NT2/D1 (cell line): ENCODE measurements at regions not wholly inside any gene's neighbourhood (a gene's known extent, or its start where the extent isn't known, plus 50 kb on each side); places are given as distances from the start of the nearest gene placed in this dataset.

Source experiments
- DNase-seq: peaks from one replicate; pipeline ENCODE4 v3.0.0-alpha.2; 2011; ENCODE audit warnings: low read depth, low spot score
- H3K27me3 ChIP-seq: 2 replicates; pipeline ENCODE4 v1.6.0; 2011; ENCODE audit warnings: mild to moderate bottlenecking; ENCODE audit not compliant: insufficient read length, insufficient read depth
- H3K36me3 ChIP-seq: 2 replicates; pipeline ENCODE4 v1.6.1; 2011; ENCODE audit warnings: mild to moderate bottlenecking, low read length, mixed read lengths; ENCODE audit not compliant: insufficient read depth, insufficient read length
- H3K4me1 ChIP-seq: 2 replicates; pipeline ENCODE4 v1.5.1; 2011; ENCODE audit not compliant: insufficient read depth, insufficient read length
- H3K4me3 ChIP-seq: 2 replicates; pipeline ENCODE4 v1.5.1; 2011; ENCODE audit warnings: low read depth; ENCODE audit not compliant: insufficient read length
- H3K9ac ChIP-seq: 2 replicates; pipeline ENCODE4 v1.6.0; 2011; ENCODE audit warnings: low read depth; ENCODE audit not compliant: insufficient read length
- H3K9me3 ChIP-seq: 2 replicates; pipeline ENCODE4 v1.5.1; 2011; ENCODE audit warnings: mild to moderate bottlenecking, low read length; ENCODE audit not compliant: insufficient read depth
- SUZ12 ChIP-seq: IDR thresholded peaks from 2 replicates; pipeline ENCODE4 v1.6.1; 2011; ENCODE audit not compliant: insufficient read length, insufficient read depth; ENCODE audit errors: extremely low read depth
- YY1 ChIP-seq: IDR thresholded peaks from 2 replicates; pipeline ENCODE4 v1.6.1; 2011; ENCODE audit not compliant: insufficient read length, insufficient read depth
- ZNF274 ChIP-seq: IDR thresholded peaks from 2 replicates; pipeline ENCODE4 v1.6.1; 2011; ENCODE audit warnings: mild to moderate bottlenecking, low read depth, low read length

DNA sequence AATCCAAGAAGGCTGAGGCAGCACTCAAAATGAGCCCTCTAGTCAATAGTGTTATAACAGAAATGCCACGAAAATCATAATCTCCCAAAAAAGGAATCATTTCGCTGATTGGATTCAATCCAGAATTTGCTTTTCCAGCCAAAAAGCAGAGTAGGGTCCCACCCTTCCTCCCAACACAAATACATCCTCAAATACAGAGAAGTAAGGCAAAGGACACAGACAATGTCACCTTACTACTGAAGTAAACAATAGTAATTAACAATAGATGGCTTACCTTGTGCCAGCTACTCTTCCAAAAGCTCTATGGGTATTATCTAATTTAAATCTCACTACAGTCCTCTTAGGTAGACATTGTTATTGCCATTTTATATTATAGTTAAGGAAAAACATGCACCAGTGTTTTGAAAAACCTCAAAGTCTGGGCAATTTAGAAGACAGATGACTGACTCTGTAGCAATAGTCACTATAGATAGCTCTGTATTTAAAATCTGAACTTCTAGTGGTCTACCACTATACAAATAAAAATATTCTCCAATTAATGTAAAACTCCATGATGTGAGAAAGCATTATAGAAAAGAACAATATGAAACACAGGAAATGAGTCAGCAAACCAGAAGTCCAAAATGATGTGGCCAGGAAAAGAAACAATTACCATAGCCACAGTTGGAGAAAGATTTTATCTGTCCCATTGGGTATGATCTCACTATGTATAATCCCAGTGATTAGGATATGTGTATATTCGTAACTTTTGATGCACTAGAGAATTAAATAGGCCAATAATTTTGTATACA is 305.0 kb upstream of the ERBB4 start:
- no peak overlapping the region for H3K9ac ChIP-seq
- no peak for DNase-seq
- H3K4me1 ChIP-seq, result no peaks in the 10 kb centered on the region
- no peak overlapping the region for H3K4me3 ChIP-seq
- H3K27me3 ChIP-seq, result no peaks in the 10 kb centered on the region
- H3K9me3 ChIP-seq, result no peaks in the 10 kb centered on the region
- TF ChIP-seq ZNF274 (no peak), SUZ12 (no peak), YY1 (no peak)
- no peaks in the 10 kb centered on the region for H3K36me3 ChIP-seq

DNA sequence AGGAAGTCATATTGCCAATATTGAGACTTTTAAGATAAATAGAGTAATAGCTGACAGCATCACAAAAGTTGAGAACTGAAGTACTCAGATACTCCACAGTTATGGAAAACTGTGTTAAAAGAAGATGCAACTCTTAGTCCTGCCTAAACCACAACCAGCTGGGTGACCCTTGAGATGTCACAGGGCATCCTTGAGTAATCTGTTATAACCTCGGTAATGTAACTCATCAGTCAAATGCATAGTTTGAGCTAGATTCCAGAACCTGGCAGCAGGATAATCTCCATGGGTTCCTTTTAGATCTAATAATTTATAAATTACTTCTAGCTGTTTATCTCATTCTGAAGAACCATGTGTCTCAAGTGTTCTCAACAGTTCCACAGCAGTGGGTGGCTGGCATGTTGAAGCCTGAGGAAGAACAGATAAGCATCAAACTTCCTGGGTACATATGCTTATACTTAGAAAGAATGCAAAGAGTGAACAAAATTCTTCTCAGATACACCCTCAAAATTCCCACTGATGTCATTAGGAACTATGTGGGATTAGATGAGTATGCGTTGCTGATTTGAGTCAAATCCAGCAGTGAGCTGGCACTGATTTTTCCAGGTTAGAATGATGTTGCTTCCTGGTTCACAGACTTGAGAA is 304.1 kb upstream of the ERBB4 start:
- Histone ChIP-seq H3K36me3 (no peaks in the 10 kb centered on the region), H3K9me3 (no peaks in the 10 kb centered on the region), H3K27me3 (no peaks in the 10 kb centered on the region), H3K4me1 (no peaks in the 10 kb centered on the region), H3K9ac (no peak overlapping the region), H3K4me3 (no peak overlapping the region)
- TF ChIP-seq SUZ12, result no peak
- TF ChIP-seq ZNF274, result no peak
- TF ChIP-seq YY1, result no peak
- DNase-seq, result no peak

- H3K36me3 ChIP-seq, result no peaks in the 10 kb centered on the region
- DNase-seq, result no peak
- no peak overlapping the region for H3K9ac ChIP-seq
- H3K4me3 ChIP-seq, result no peak overlapping the region
- TF ChIP-seq ZNF274 (no peak), SUZ12 (no peak), YY1 (no peak)
- no peaks in the 10 kb centered on the region for H3K4me1 ChIP-seq
- no peaks in the 10 kb centered on the region for H3K27me3 ChIP-seq
- no peaks in the 10 kb centered on the region for H3K9me3 ChIP-seq
Measured at GRCh38 chr2:212841460-212841859, 302.9 kb upstream of the ERBB4 start.

- TF ChIP-seq YY1 (no peak), ZNF274 (no peak), SUZ12 (no peak)
- Histone ChIP-seq H3K9ac (no peak overlapping the region), H3K9me3 (peaks cover 11% of the 10 kb centered on the region; the same call in 1 of the 2 replicates), H3K27me3 (no peaks in the 10 kb centered on the region), H3K4me3 (no peak overlapping the region), H3K4me1 (no peaks in the 10 kb centered on the region), H3K36me3 (no peaks in the 10 kb centered on the region)
- DNase-seq, result no peak
Measured at GRCh38 chr2:212832211-212833195, 293.9 kb upstream of the ERBB4 start.

DNA sequence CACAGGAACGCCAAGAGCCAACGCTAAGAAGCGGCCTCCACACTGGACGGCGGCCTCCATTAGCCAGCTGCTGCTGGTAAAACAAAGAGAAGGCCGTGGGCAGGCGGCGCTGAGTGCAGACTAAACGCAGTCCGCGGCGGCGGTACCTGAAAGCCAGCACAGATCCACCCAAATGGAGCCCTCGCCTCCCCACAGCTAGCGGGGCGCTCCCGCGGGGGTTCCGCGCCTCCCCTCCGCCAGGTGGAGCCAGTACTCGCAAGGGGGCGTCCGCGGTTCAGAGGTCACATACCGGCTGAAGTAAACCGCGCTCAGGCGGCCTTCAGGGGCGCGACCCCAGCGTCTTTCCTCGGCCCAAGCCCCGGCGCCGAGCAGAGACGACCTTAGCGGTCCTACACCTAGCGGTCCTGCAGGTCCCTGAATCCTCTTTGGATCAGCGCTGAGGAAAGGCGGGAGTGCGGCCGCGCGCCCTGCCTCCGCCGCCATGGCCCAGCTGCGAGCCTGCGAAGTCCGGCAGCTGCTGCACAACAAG is 293.1 kb upstream of the ERBB4 start:
- DNase-seq, result no peak
- TF ChIP-seq SUZ12, result no peak
- no peak for TF ChIP-seq ZNF274
- TF ChIP-seq YY1, result no peak
- Histone ChIP-seq H3K9ac (no peak overlapping the region), H3K4me1 (no peaks in the 10 kb centered on the region), H3K36me3 (no peaks in the 10 kb centered on the region), H3K4me3 (no peak overlapping the region), H3K27me3 (no peaks in the 10 kb centered on the region), H3K9me3 (peaks cover 11% of the 10 kb centered on the region; the same call in 1 of the 2 replicates)

GRCh38 chr2:212816267-212816666 is 277.7 kb upstream of the ERBB4 start:
- TF ChIP-seq YY1 (no peak), ZNF274 (no peak), SUZ12 (no peak)
- no peak overlapping the region for H3K9ac ChIP-seq
- H3K4me3 ChIP-seq, result no peak overlapping the region

More at GRCh38 chr2:212816267-212816666, 277.7 kb upstream of the ERBB4 start:
- Histone ChIP-seq H3K9me3 (no peaks in the 10 kb centered on the region), H3K27me3 (no peaks in the 10 kb centered on the region), H3K4me1 (no peaks in the 10 kb centered on the region), H3K36me3 (no peaks in the 10 kb centered on the region)
- DNase-seq, result no peak
